Vagina (tissue), 2 donors: ENCODE measurements at regions not wholly inside any gene's neighbourhood (a gene's known extent, or its start where the extent isn't known, plus 50 kb on each side); places are given as distances from the start of the nearest gene placed in this dataset.

Experiments
- DNase-seq, 2 donors: peaks; one replicate each; pipeline ENCODE4 v3.0.0-alpha.2; 2017; ENCODE audit errors: extremely low spot score in 2 of 2
- H3K27ac ChIP-seq: fragments of 200-600 bp; sonication (generic); one replicate; pipeline ENCODE4 v1.5.1; 2019
- H3K27me3 ChIP-seq: fragments of 200-600 bp; sonication (generic); one replicate; pipeline ENCODE4 v1.5.1; 2019
- H3K36me3 ChIP-seq, 2 donors: fragments of 200-600 bp; sonication (generic); one replicate each; pipeline ENCODE4 v1.5.1; 2017 to 2019
- H3K4me1 ChIP-seq: fragments of 200-600 bp; sonication (generic); one replicate; pipeline ENCODE4 v1.5.1; 2019
- H3K4me3 ChIP-seq, 2 donors: fragments of 200-600 bp; sonication (generic); 1 replicate in 1 of 2; 2 replicates in 1 of 2; pipeline ENCODE4 v1.5.1; 2016 to 2019
- H3K9me3 ChIP-seq: fragments of 200-600 bp; sonication (generic); one replicate; pipeline ENCODE4 v1.5.1; 2019
- POLR2A ChIP-seq, 2 donors: fragments of 450-650 bp; IDR thresholded peaks; one replicate each; pipeline ENCODE4 v1.6.1; 2017; ENCODE audit warnings: antibody characterized with exemption in 2 of 2, mild to moderate bottlenecking in 2 of 2, moderate library complexity in 2 of 2
- POLR2AphosphoS5 ChIP-seq, 2 donors: sonication (generic); formaldehyde crosslinking; IDR thresholded peaks; one replicate each; pipeline ENCODE4 v1.9.0; 2017; ENCODE audit warnings: antibody characterized with exemption in 2 of 2, mild to moderate bottlenecking in 2 of 2, low read depth in 1 of 2; ENCODE audit not compliant: insufficient read depth in 1 of 2
- intact Hi-C: fragments of 100-400 bp; cut with DNase I; formaldehyde crosslinking; loops from one replicate; pipeline ENCODE4 v1.15.1; 2023
- TF ChIP-seq, protein P1 (sequence below), 3 experiments: fragments of 450-650 bp in 2 of 3; fragments of 200-600 bp in 1 of 3; sonication (generic) in 1 of 3; IDR thresholded peaks; one replicate each; pipeline ENCODE4 v1.5.1; 2017 to 2019; ENCODE audit warnings: antibody characterized with exemption in 3 of 3, mild to moderate bottlenecking in 2 of 3, moderate library complexity in 2 of 3

- TF ChIP-seq, protein P1, sequence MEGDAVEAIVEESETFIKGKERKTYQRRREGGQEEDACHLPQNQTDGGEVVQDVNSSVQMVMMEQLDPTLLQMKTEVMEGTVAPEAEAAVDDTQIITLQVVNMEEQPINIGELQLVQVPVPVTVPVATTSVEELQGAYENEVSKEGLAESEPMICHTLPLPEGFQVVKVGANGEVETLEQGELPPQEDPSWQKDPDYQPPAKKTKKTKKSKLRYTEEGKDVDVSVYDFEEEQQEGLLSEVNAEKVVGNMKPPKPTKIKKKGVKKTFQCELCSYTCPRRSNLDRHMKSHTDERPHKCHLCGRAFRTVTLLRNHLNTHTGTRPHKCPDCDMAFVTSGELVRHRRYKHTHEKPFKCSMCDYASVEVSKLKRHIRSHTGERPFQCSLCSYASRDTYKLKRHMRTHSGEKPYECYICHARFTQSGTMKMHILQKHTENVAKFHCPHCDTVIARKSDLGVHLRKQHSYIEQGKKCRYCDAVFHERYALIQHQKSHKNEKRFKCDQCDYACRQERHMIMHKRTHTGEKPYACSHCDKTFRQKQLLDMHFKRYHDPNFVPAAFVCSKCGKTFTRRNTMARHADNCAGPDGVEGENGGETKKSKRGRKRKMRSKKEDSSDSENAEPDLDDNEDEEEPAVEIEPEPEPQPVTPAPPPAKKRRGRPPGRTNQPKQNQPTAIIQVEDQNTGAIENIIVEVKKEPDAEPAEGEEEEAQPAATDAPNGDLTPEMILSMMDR (IDR thresholded peaks at IDR 0.05) = no peak
- no peak for TF ChIP-seq POLR2A (IDR thresholded peaks at IDR 0.05)
- Histone ChIP-seq H3K36me3 (no peaks in the 10 kb centered on the region), H3K27me3 (no peaks in the 10 kb centered on the region), H3K9me3 (no peaks in the 10 kb centered on the region), H3K27ac (no peak overlapping the region), H3K4me3 (no peak overlapping the region), H3K4me1 (no peaks in the 10 kb centered on the region)
- no peak for DNase-seq
- intact Hi-C loops = no loop called here
These were observed 155.5 kb upstream of the PCBD1 start for GRCh38 chr10:71043858-71044257.

GRCh38 chr10:71044720-71045119 is 156.4 kb upstream of the PCBD1 start:
- intact Hi-C loops = no loop called here
- Histone ChIP-seq H3K27ac (no peak overlapping the region), H3K9me3 (no peaks in the 10 kb centered on the region), H3K4me3 (no peak overlapping the region), H3K4me1 (no peaks in the 10 kb centered on the region), H3K36me3 (no peaks in the 10 kb centered on the region), H3K27me3 (no peaks in the 10 kb centered on the region)
- DNase-seq = no peak
- TF ChIP-seq, protein P1 (IDR thresholded peaks at IDR 0.05) = no peak
- TF ChIP-seq POLR2A (IDR thresholded peaks at IDR 0.05) = no peak
- no peak for TF ChIP-seq POLR2AphosphoS5 (IDR thresholded peaks at IDR 0.05; ENCODE audit: insufficient read depth in 1 of 2, low read depth in 1 of 2)

- Histone ChIP-seq H3K36me3 (no peaks in the 10 kb centered on the region), H3K4me1 (no peaks in the 10 kb centered on the region), H3K27ac (no peak overlapping the region), H3K27me3 (no peaks in the 10 kb centered on the region), H3K9me3 (no peaks in the 10 kb centered on the region), H3K4me3 (no peak overlapping the region)
- TF ChIP-seq POLR2AphosphoS5 (IDR thresholded peaks at IDR 0.05; ENCODE audit: insufficient read depth in 1 of 2, low read depth in 1 of 2) (no peak), POLR2A (IDR thresholded peaks at IDR 0.05) (no peak)
- TF ChIP-seq, protein P1 (IDR thresholded peaks at IDR 0.05) = no peak
- no peak for DNase-seq
- intact Hi-C loops = no loop called here
These were observed 156.9 kb upstream of the PCBD1 start for GRCh38 chr10:71045204-71045809.

- no peaks in the 10 kb centered on the region for H3K27me3 ChIP-seq
- H3K4me3 ChIP-seq = no peak overlapping the region
- H3K9me3 ChIP-seq = no peaks in the 10 kb centered on the region
- no peaks in the 10 kb centered on the region for H3K4me1 ChIP-seq
- H3K27ac ChIP-seq = no peak overlapping the region
- TF ChIP-seq, protein P1 (IDR thresholded peaks at IDR 0.05) = no peak
- TF ChIP-seq POLR2A (IDR thresholded peaks at IDR 0.05) (no peak), POLR2AphosphoS5 (IDR thresholded peaks at IDR 0.05; ENCODE audit: insufficient read depth in 1 of 2, low read depth in 1 of 2) (no peak)
- intact Hi-C loops = no loop called here
- no peaks in the 10 kb centered on the region for H3K36me3 ChIP-seq
- DNase-seq = no peak
These were observed 157.6 kb upstream of the PCBD1 start for GRCh38 chr10:71045936-71046335.

- H3K4me3 ChIP-seq = no peak overlapping the region
These were observed 158.4 kb upstream of the PCBD1 start for GRCh38 chr10:71046747-71047146.

More at GRCh38 chr10:71046747-71047146, 158.4 kb upstream of the PCBD1 start:
- H3K36me3 ChIP-seq = no peaks in the 10 kb centered on the region
- no peaks in the 10 kb centered on the region for H3K27me3 ChIP-seq
- H3K4me1 ChIP-seq = no peaks in the 10 kb centered on the region
- DNase-seq = no peak
- no peak overlapping the region for H3K27ac ChIP-seq
- H3K9me3 ChIP-seq = no peaks in the 10 kb centered on the region
- TF ChIP-seq POLR2A (IDR thresholded peaks at IDR 0.05) (no peak), POLR2AphosphoS5 (IDR thresholded peaks at IDR 0.05; ENCODE audit: insufficient read depth in 1 of 2, low read depth in 1 of 2) (no peak)
- TF ChIP-seq, protein P1 (IDR thresholded peaks at IDR 0.05) = no peak
- intact Hi-C loops = no loop called here
